ENCODE measurements at regions not wholly inside any gene's neighbourhood (a gene's known extent, or its start where the extent isn't known, plus 50 kb on each side); places are given as distances from the start of the nearest gene placed in this dataset.

DNA sequence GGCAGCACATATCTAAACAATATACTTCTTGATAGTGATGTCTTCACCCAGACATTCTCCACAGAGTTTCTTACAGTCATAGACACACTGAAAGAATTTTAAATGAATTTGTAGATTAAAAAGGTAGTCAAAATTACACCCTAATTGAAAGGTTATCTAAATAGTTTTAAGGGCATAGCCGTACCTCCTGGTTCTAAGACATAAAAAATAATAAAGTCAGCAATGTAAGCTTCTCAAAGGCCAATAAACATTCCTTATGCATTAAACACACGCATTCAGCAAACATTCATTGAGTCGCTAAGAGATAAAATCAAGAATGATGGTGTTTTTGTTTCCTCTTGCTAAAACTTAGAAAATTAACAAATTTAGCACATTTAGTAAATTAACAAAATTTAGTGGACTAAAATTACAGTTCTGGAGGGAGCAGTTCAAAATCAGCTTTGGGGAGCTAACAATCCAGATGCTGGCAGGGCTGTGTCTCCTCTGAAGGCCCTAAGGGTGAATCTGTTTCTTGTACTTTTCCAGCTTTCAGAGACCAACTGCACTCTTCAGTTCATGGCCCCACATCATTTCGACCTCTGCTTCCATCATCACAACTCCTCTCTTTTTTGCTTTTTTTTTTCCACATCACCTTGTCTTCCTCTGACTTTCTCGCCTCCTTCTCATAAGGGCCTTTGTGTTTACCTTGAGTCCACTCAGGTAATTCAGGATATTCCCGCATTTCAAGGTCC, 516.5 kb downstream of the DNAH5 start:
- Histone ChIP-seq H3K4me2 (ENCODE audit: low read length) (no peak overlapping the region), H3K4me3 (ENCODE audit: low read length) (no peak overlapping the region), H3F3A (ENCODE audit: control insufficient read depth, insufficient read depth) (no peaks in the 10 kb centered on the region), H3K27me3 (ENCODE audit: control insufficient read depth, low read length) (no peaks in the 10 kb centered on the region), H3K27ac (ENCODE audit: low read depth, low read length) (no peak overlapping the region), H3K9me2 (replicated peaks; ENCODE audit: control insufficient read depth, low read length) (no peaks in the 10 kb centered on the region), H3K79me2 (ENCODE audit: control insufficient read depth, low read length) (no peaks in the 10 kb centered on the region), H3K36me3 (ENCODE audit: control insufficient read depth, low read length) (no peaks in the 10 kb centered on the region), H3K9me3 (ENCODE audit: control insufficient read depth, insufficient read depth, low read length) (no peaks in the 10 kb centered on the region), H3K4me1 (ENCODE audit: control insufficient read depth, low read length) (no peaks in the 10 kb centered on the region), H4K20me1 (ENCODE audit: control insufficient read depth, insufficient read depth, low read depth, low read length) (no peaks in the 10 kb centered on the region)
- TF ChIP-seq EZH2phosphoT487 (IDR thresholded peaks at IDR 0.05; ENCODE audit: borderline replicate concordance, low read length): no peak
- TF ChIP-seq, protein P1, sequence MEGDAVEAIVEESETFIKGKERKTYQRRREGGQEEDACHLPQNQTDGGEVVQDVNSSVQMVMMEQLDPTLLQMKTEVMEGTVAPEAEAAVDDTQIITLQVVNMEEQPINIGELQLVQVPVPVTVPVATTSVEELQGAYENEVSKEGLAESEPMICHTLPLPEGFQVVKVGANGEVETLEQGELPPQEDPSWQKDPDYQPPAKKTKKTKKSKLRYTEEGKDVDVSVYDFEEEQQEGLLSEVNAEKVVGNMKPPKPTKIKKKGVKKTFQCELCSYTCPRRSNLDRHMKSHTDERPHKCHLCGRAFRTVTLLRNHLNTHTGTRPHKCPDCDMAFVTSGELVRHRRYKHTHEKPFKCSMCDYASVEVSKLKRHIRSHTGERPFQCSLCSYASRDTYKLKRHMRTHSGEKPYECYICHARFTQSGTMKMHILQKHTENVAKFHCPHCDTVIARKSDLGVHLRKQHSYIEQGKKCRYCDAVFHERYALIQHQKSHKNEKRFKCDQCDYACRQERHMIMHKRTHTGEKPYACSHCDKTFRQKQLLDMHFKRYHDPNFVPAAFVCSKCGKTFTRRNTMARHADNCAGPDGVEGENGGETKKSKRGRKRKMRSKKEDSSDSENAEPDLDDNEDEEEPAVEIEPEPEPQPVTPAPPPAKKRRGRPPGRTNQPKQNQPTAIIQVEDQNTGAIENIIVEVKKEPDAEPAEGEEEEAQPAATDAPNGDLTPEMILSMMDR (IDR thresholded peaks at IDR 0.05; ENCODE audit: low read depth, low read length, poor library complexity, severe bottlenecking): no peak

DNA sequence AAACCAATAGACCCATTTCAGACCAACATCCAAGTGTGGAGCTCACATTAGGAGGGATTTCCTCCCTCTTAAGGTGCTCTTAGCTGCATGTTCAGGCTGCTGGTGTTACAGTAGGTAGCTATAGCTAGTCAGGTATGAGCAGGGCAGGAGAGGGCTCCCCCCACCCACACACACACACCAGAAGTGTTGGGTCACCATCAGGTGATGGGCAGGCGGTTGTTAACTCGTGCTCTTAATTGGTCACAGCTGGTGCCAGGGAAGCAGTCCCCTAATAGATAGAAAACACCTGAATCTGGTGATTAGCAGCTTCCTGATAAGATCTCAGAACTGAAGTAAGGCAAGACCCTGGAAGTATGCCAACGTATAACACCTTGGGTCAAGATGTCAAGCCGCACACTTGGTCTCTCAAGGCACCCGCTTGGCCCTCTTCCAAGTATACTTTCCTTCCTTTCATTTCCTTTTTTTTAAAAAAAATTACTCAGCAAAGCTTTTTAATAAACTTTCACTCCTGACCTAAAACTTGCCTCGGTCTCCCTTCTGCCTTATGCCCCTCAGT, 532.4 kb downstream of the DNAH5 start:
- no peaks in the 10 kb centered on the region for H3K79me2 ChIP-seq (ENCODE audit: control insufficient read depth, low read length)
- no peaks in the 10 kb centered on the region for H3K9me2 ChIP-seq (replicated peaks; ENCODE audit: control insufficient read depth, low read length)
- no peaks in the 10 kb centered on the region for H3K9me3 ChIP-seq (ENCODE audit: control insufficient read depth, insufficient read depth, low read length)
- H4K20me1 ChIP-seq (ENCODE audit: control insufficient read depth, insufficient read depth, low read depth, low read length): no peaks in the 10 kb centered on the region
- H3K4me3 ChIP-seq (ENCODE audit: low read length): no peak overlapping the region
- no peaks in the 10 kb centered on the region for H3F3A ChIP-seq (ENCODE audit: control insufficient read depth, insufficient read depth)
- H3K36me3 ChIP-seq (ENCODE audit: control insufficient read depth, low read length): no peaks in the 10 kb centered on the region
- no peaks in the 10 kb centered on the region for H3K4me1 ChIP-seq (ENCODE audit: control insufficient read depth, low read length)
- no peaks in the 10 kb centered on the region for H3K27me3 ChIP-seq (ENCODE audit: control insufficient read depth, low read length)
- TF ChIP-seq, protein P1 (IDR thresholded peaks at IDR 0.05; ENCODE audit: low read depth, low read length, poor library complexity, severe bottlenecking): no peak
- no peak for TF ChIP-seq EZH2phosphoT487 (IDR thresholded peaks at IDR 0.05; ENCODE audit: borderline replicate concordance, low read length)
- H3K4me2 ChIP-seq (ENCODE audit: low read length): no peak overlapping the region
- H3K27ac ChIP-seq (ENCODE audit: low read depth, low read length): no peak overlapping the region

DNA sequence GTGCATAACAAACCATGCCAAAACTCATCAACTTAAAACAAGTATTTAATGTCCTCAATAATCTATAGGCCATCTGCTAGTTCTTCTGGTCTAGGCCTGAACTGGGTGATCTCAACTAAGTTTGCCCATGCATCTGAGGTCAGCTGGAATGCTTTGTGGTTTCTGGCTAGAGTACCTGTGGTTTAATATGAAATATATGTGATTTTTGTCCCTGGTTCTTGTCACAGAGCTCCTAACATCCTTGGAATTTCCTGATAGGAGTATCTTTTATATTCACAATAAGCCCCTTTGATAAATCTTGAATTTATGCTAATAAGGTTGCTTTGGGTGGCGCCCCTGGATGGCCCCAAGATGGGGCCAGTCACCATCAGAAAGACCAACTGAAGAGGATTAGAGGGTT, 535.9 kb downstream of the DNAH5 start:
- H3K4me1 ChIP-seq (ENCODE audit: control insufficient read depth, low read length): no peaks in the 10 kb centered on the region
- no peak overlapping the region for H3K4me2 ChIP-seq (ENCODE audit: low read length)
- no peaks in the 10 kb centered on the region for H3K9me2 ChIP-seq (replicated peaks; ENCODE audit: control insufficient read depth, low read length)
- no peaks in the 10 kb centered on the region for H3K27me3 ChIP-seq (ENCODE audit: control insufficient read depth, low read length)
- H3K9me3 ChIP-seq (ENCODE audit: control insufficient read depth, insufficient read depth, low read length): no peaks in the 10 kb centered on the region
- H3K27ac ChIP-seq (ENCODE audit: low read depth, low read length): no peak overlapping the region
- no peaks in the 10 kb centered on the region for H3K36me3 ChIP-seq (ENCODE audit: control insufficient read depth, low read length)
- H3K79me2 ChIP-seq (ENCODE audit: control insufficient read depth, low read length): no peaks in the 10 kb centered on the region
- H4K20me1 ChIP-seq (ENCODE audit: control insufficient read depth, insufficient read depth, low read depth, low read length): no peaks in the 10 kb centered on the region
- H3F3A ChIP-seq (ENCODE audit: control insufficient read depth, insufficient read depth): no peaks in the 10 kb centered on the region
- TF ChIP-seq, protein P1 (IDR thresholded peaks at IDR 0.05; ENCODE audit: low read depth, low read length, poor library complexity, severe bottlenecking): no peak
- no peak for TF ChIP-seq EZH2phosphoT487 (IDR thresholded peaks at IDR 0.05; ENCODE audit: borderline replicate concordance, low read length)
- no peak overlapping the region for H3K4me3 ChIP-seq (ENCODE audit: low read length)

Measured in DOHH2 (cell line).